T-helper 2 cell treated with Interferon-gamma antibody and Interleukin-4, amounts not matched to agents 5 μg/mL and 100 μg/mL, for 36 hours (primary cell): ENCODE measurements at regions not wholly inside any gene's neighbourhood (a gene's known extent, or its start where the extent isn't known, plus 50 kb on each side); places are given as distances from the start of the nearest gene placed in this dataset.
"Not testable (repeated sequence)": the region's sequence is repeated elsewhere in the genome, so short reads cannot be mapped to it uniquely, and the experiment has no call there.

Source experiments
- DNase-seq: peaks from one replicate; pipeline ENCODE4 v3.0.0; 2021; ENCODE audit warnings: low spot score
- H3K27ac Mint-ChIP-seq: one replicate; pipeline ENCODE4 v1.8.0; 2021; ENCODE audit warnings: mild to moderate bottlenecking, mixed read lengths
- H3K27me3 Mint-ChIP-seq: one replicate; pipeline ENCODE4 v1.8.0; 2021; ENCODE audit warnings: low read depth, mixed read lengths
- H3K36me3 Mint-ChIP-seq: one replicate; pipeline ENCODE4 v1.8.0; 2021; ENCODE audit warnings: low read depth, mixed read lengths
- H3K4me1 Mint-ChIP-seq: one replicate; pipeline ENCODE4 v1.8.0; 2021; ENCODE audit warnings: low read depth, mixed read lengths
- H3K4me3 Mint-ChIP-seq: one replicate; pipeline ENCODE4 v1.8.0; 2022; ENCODE audit warnings: mild to moderate bottlenecking, moderate library complexity, mixed read lengths
- H3K9me3 Mint-ChIP-seq: one replicate; pipeline ENCODE4 v1.8.0; 2021; ENCODE audit warnings: mixed read lengths

GRCh38 chr10:109744020-109744419, 179.3 kb downstream of the XPNPEP1 start:
- no peaks in the 10 kb centered on the region for H3K9me3 Mint-ChIP-seq
- no peak overlapping the region for H3K27ac Mint-ChIP-seq
- H3K4me1 Mint-ChIP-seq: no peaks in the 10 kb centered on the region
- no peaks in the 10 kb centered on the region for H3K27me3 Mint-ChIP-seq
- H3K36me3 Mint-ChIP-seq: no peaks in the 10 kb centered on the region
- DNase-seq: no peak
- no peak overlapping the region for H3K4me3 Mint-ChIP-seq

- no peak overlapping the region for H3K4me3 Mint-ChIP-seq
- no peaks in the 10 kb centered on the region for H3K27me3 Mint-ChIP-seq
- H3K9me3 Mint-ChIP-seq: no peaks in the 10 kb centered on the region
These were observed 179.7 kb downstream of the XPNPEP1 start for GRCh38 chr10:109743574-109743973.

GRCh38 chr10:109743146-109743545, 180.2 kb downstream of the XPNPEP1 start:
- Mint-ChIP-seq H3K4me3 (no peak overlapping the region), H3K27me3 (no peaks in the 10 kb centered on the region), H3K9me3 (no peaks in the 10 kb centered on the region), H3K4me1 (no peaks in the 10 kb centered on the region), H3K27ac (no peak overlapping the region), H3K36me3 (no peaks in the 10 kb centered on the region)
- DNase-seq: no peak

More at GRCh38 chr10:109743574-109743973, 179.7 kb downstream of the XPNPEP1 start:
- H3K4me1 Mint-ChIP-seq: no peaks in the 10 kb centered on the region
- H3K27ac Mint-ChIP-seq: no peak overlapping the region
- no peak for DNase-seq
- no peaks in the 10 kb centered on the region for H3K36me3 Mint-ChIP-seq

GRCh38 chr10:109741712-109742111, 181.6 kb downstream of the XPNPEP1 start:
- DNase-seq: no peak
- Mint-ChIP-seq H3K36me3 (no peaks in the 10 kb centered on the region), H3K4me3 (no peak overlapping the region), H3K27me3 (no peaks in the 10 kb centered on the region), H3K9me3 (no peaks in the 10 kb centered on the region), H3K4me1 (no peaks in the 10 kb centered on the region), H3K27ac (no peak overlapping the region)

- H3K36me3 Mint-ChIP-seq: no peaks in the 10 kb centered on the region
- no peaks in the 10 kb centered on the region for H3K4me1 Mint-ChIP-seq
- DNase-seq: no peak
These were observed 182.9 kb downstream of the XPNPEP1 start for GRCh38 chr10:109740436-109740835.

GRCh38 chr10:109737626-109738025, 185.7 kb downstream of the XPNPEP1 start:
- Mint-ChIP-seq H3K4me1 (no peaks in the 10 kb centered on the region), H3K36me3 (no peaks in the 10 kb centered on the region), H3K27ac (no peak overlapping the region), H3K27me3 (no peaks in the 10 kb centered on the region), H3K4me3 (no peak overlapping the region), H3K9me3 (no peaks in the 10 kb centered on the region)
- DNase-seq: no peak

More at GRCh38 chr10:109740436-109740835, 182.9 kb downstream of the XPNPEP1 start:
- Mint-ChIP-seq H3K4me3 (no peak overlapping the region), H3K9me3 (no peaks in the 10 kb centered on the region), H3K27ac (no peak overlapping the region), H3K27me3 (no peaks in the 10 kb centered on the region)

- Mint-ChIP-seq H3K4me3 (no peak overlapping the region), H3K9me3 (no peaks in the 10 kb centered on the region), H3K27me3 (no peaks in the 10 kb centered on the region), H3K27ac (no peak overlapping the region), H3K4me1 (no peaks in the 10 kb centered on the region), H3K36me3 (no peaks in the 10 kb centered on the region)
- DNase-seq: no peak
These were observed 186.3 kb downstream of the XPNPEP1 start for GRCh38 chr10:109737009-109737408.

DNA sequence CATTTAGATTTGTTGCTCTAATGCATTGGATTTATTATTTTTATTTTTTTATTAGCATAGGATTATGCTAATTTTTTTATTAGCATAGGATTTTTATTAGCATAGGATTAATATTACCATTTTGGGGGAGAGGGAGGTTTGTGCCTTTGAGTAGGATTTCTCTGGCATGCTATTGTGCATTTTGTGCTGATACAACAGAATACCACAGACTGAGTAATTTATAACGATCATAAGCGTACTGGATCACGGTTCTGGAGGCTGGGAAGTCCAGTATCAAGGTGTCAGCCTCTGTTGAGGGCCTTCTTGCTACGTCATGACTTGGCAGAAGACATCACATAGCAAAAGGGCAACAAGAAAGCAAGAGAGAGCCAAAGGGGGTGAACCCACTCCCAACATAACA, 187.5 kb downstream of the XPNPEP1 start:
- Mint-ChIP-seq H3K9me3 (no peaks in the 10 kb centered on the region), H3K27me3 (no peaks in the 10 kb centered on the region), H3K27ac (no peak overlapping the region), H3K36me3 (no peaks in the 10 kb centered on the region), H3K4me3 (no peak overlapping the region), H3K4me1 (no peaks in the 10 kb centered on the region)
- DNase-seq: no peak

GRCh38 chr10:109732254-109732965, 190.9 kb downstream of the XPNPEP1 start:
- H3K36me3 Mint-ChIP-seq: no peaks in the 10 kb centered on the region
- no peaks in the 10 kb centered on the region for H3K27me3 Mint-ChIP-seq
- no peaks in the 10 kb centered on the region for H3K9me3 Mint-ChIP-seq
- H3K27ac Mint-ChIP-seq: no peak overlapping the region
- no peaks in the 10 kb centered on the region for H3K4me1 Mint-ChIP-seq
- DNase-seq: no peak
- H3K4me3 Mint-ChIP-seq: no peak overlapping the region

- not testable (repeated sequence) for H3K27me3 Mint-ChIP-seq, H3K36me3 Mint-ChIP-seq, H3K4me1 Mint-ChIP-seq, H3K27ac Mint-ChIP-seq, DNase-seq, H3K9me3 Mint-ChIP-seq, H3K4me3 Mint-ChIP-seq
These were observed 193.4 kb downstream of the XPNPEP1 start for GRCh38 chr10:109729895-109730294.

- no peak for DNase-seq
These were observed 195.9 kb downstream of the XPNPEP1 start for GRCh38 chr10:109727436-109727835.

GRCh38 chr10:109726473-109726872, 196.8 kb downstream of the XPNPEP1 start:
- Mint-ChIP-seq H3K4me3 (no peak overlapping the region), H3K9me3 (no peaks in the 10 kb centered on the region), H3K27me3 (no peaks in the 10 kb centered on the region), H3K4me1 (no peaks in the 10 kb centered on the region), H3K36me3 (no peaks in the 10 kb centered on the region), H3K27ac (no peak overlapping the region)
- DNase-seq: no peak

More at GRCh38 chr10:109727436-109727835, 195.9 kb downstream of the XPNPEP1 start:
- Mint-ChIP-seq H3K27ac (no peak overlapping the region), H3K4me3 (no peak overlapping the region), H3K27me3 (no peaks in the 10 kb centered on the region), H3K36me3 (no peaks in the 10 kb centered on the region), H3K4me1 (no peaks in the 10 kb centered on the region), H3K9me3 (no peaks in the 10 kb centered on the region)

- no peak overlapping the region for H3K4me3 Mint-ChIP-seq
- no peaks in the 10 kb centered on the region for H3K27me3 Mint-ChIP-seq
- no peaks in the 10 kb centered on the region for H3K36me3 Mint-ChIP-seq
- H3K4me1 Mint-ChIP-seq: no peaks in the 10 kb centered on the region
- no peak overlapping the region for H3K27ac Mint-ChIP-seq
- DNase-seq: no peak
- no peaks in the 10 kb centered on the region for H3K9me3 Mint-ChIP-seq
These were observed 200.0 kb downstream of the XPNPEP1 start for GRCh38 chr10:109723305-109723704.

GRCh38 chr10:109721453-109722064, 201.8 kb downstream of the XPNPEP1 start:
- Mint-ChIP-seq H3K27ac (no peak overlapping the region), H3K27me3 (no peaks in the 10 kb centered on the region), H3K4me1 (no peaks in the 10 kb centered on the region), H3K9me3 (no peaks in the 10 kb centered on the region), H3K4me3 (no peak overlapping the region), H3K36me3 (no peaks in the 10 kb centered on the region)
- DNase-seq: no peak
